CD4-positive, alpha-beta T cell (primary cell): ENCODE measurements at regions not wholly inside any gene's neighbourhood (a gene's known extent, or its start where the extent isn't known, plus 50 kb on each side); places are given as distances from the start of the nearest gene placed in this dataset.

Source experiments
- ATAC-seq: fragments of 200-7000 bp; cut with Tn5 transposase; one replicate; pipeline ENCODE4 v1.10.0; 2022; ENCODE audit warnings: mild to moderate bottlenecking; ENCODE audit not compliant: poor library complexity
- CTCF ChIA-PET: fragments of 350-600 bp; sonication (Branson Sonifier 250); formaldehyde crosslinking; loops from one replicate; lab custom pipeline; 2021; ENCODE audit warnings: antibody characterized with exemption, inconsistent platforms; lab: Charles Lee
- POLR2A ChIA-PET: fragments of 350-600 bp; sonication (Branson Sonifier 250); formaldehyde crosslinking; loops from one replicate; lab custom pipeline; 2021; ENCODE audit warnings: antibody characterized with exemption, inconsistent platforms; lab: Charles Lee
- DNase-seq, 14 experiments: peaks; one replicate each; pipeline ENCODE4 v3.0.0-alpha.2; 2013 to 2020; ENCODE audit warnings: mixed read lengths in 2 of 14
- H3K27ac ChIP-seq, 2 donors: one replicate each; pipeline versions ENCODE4 v1.5.1 to v1.7.0; 2013; ENCODE audit warnings: low read length in 2 of 2, low read depth in 1 of 2, mild to moderate bottlenecking in 1 of 2
- H3K27me3 ChIP-seq, 2 experiments: 1 replicate in 1 of 2; 2 replicates in 1 of 2; pipeline versions ENCODE4 v1.6.1 to v1.7.0; 2013; ENCODE audit warnings: low read length in 2 of 2, control low read depth in 1 of 2, mild to moderate bottlenecking in 1 of 2, moderate library complexity in 1 of 2; ENCODE audit not compliant: insufficient read depth in 2 of 2, control insufficient read depth in 1 of 2
- H3K36me3 ChIP-seq: one replicate; pipeline ENCODE4 v1.6.1; 2013; ENCODE audit warnings: low read length, control low read depth; ENCODE audit not compliant: insufficient read depth
- H3K4me1 ChIP-seq: one replicate; pipeline ENCODE4 v1.6.1; 2013; ENCODE audit warnings: low read length, control low read depth; ENCODE audit not compliant: insufficient read depth
- H3K4me3 ChIP-seq: one replicate; pipeline ENCODE4 v1.5.1; 2013; ENCODE audit warnings: mild to moderate bottlenecking, low read length, moderate library complexity
- H3K9me3 ChIP-seq, 2 experiments: 1 replicate in 1 of 2; 2 replicates in 1 of 2; pipeline versions ENCODE4 v1.6.1 to v1.7.0; 2013; ENCODE audit warnings: low read length in 2 of 2, mild to moderate bottlenecking in 2 of 2, control low read depth in 1 of 2, moderate library complexity in 1 of 2; ENCODE audit not compliant: control insufficient read depth in 1 of 2, insufficient read depth in 1 of 2
- H3K27ac Mint-ChIP-seq: one replicate; pipeline ENCODE4 v1.8.0; 2020; ENCODE audit warnings: mixed read lengths
- H3K27me3 Mint-ChIP-seq: one replicate; pipeline ENCODE4 v1.8.0; 2021; ENCODE audit warnings: mixed read lengths
- H3K36me3 Mint-ChIP-seq: one replicate; pipeline ENCODE4 v1.8.0; 2021; ENCODE audit warnings: low read depth, mixed read lengths
- H3K4me1 Mint-ChIP-seq: one replicate; pipeline ENCODE4 v1.8.0; 2021; ENCODE audit warnings: low read depth, mixed read lengths
- H3K4me3 Mint-ChIP-seq: one replicate; pipeline ENCODE4 v1.8.0; 2020; ENCODE audit warnings: mild to moderate bottlenecking, mixed read lengths
- H3K9me3 Mint-ChIP-seq: one replicate; pipeline ENCODE4 v1.8.0; 2020; ENCODE audit warnings: mixed read lengths
- intact Hi-C, 2 experiments: fragments of 100-400 bp; cut with DNase I in 1 of 2; cut with micrococcal nuclease in 1 of 2; formaldehyde crosslinking; loops; one replicate each; pipeline versions ENCODE4 v1.15.1 to v1.9.0; 2023 to 2025; cut with DNase I, micrococcal nuclease
- TF ChIP-seq, protein P1 (sequence below): fragments of 200-600 bp; IDR thresholded peaks from one replicate; pipeline ENCODE4 v1.8.0; 2022; ENCODE audit warnings: antibody characterized with exemption, mild to moderate bottlenecking

DNA sequence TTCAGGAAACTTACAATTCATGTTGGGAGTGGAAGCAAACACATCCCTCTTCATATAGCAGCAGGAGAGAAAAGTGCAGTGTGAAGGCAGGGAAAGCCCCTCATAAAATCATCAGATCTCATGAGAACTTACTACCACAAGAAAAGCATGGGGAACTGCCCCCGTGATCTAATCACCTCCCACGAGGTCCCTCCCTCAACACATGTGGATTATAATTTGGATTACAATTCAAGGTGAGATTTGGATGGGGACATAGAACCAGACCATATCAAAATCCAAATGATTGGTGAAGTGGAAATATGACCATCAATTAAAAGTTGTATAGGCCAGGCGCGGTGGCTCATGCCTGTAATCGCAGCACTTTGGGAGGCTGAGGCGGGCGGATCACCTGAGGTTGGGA, 1268.0 kb downstream of the JRKL start:
- no peaks in the 10 kb centered on the region for H3K36me3 ChIP-seq
- ATAC-seq (no peak), DNase-seq (no peak)
- Mint-ChIP-seq H3K4me1 (no peaks in the 10 kb centered on the region), H3K4me3 (no peak overlapping the region), H3K27ac (no peak overlapping the region), H3K9me3 (peaks cover 5% of the 10 kb centered on the region), H3K36me3 (no peaks in the 10 kb centered on the region), H3K27me3 (no peaks in the 10 kb centered on the region)
- ChIA-PET POLR2A (no interaction called here), CTCF (no interaction called here)
- TF ChIP-seq, protein P1, sequence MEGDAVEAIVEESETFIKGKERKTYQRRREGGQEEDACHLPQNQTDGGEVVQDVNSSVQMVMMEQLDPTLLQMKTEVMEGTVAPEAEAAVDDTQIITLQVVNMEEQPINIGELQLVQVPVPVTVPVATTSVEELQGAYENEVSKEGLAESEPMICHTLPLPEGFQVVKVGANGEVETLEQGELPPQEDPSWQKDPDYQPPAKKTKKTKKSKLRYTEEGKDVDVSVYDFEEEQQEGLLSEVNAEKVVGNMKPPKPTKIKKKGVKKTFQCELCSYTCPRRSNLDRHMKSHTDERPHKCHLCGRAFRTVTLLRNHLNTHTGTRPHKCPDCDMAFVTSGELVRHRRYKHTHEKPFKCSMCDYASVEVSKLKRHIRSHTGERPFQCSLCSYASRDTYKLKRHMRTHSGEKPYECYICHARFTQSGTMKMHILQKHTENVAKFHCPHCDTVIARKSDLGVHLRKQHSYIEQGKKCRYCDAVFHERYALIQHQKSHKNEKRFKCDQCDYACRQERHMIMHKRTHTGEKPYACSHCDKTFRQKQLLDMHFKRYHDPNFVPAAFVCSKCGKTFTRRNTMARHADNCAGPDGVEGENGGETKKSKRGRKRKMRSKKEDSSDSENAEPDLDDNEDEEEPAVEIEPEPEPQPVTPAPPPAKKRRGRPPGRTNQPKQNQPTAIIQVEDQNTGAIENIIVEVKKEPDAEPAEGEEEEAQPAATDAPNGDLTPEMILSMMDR: no peak
- H3K4me1 ChIP-seq: no peaks in the 10 kb centered on the region
- H3K4me3 ChIP-seq: no peak overlapping the region
- no peaks in the 10 kb centered on the region for H3K27me3 ChIP-seq
- H3K27ac ChIP-seq: no peak overlapping the region
- H3K9me3 ChIP-seq: peaks cover 0 to 7% of the 10 kb centered on the region in 2 experiments
- intact Hi-C loops: no loop called here

DNA sequence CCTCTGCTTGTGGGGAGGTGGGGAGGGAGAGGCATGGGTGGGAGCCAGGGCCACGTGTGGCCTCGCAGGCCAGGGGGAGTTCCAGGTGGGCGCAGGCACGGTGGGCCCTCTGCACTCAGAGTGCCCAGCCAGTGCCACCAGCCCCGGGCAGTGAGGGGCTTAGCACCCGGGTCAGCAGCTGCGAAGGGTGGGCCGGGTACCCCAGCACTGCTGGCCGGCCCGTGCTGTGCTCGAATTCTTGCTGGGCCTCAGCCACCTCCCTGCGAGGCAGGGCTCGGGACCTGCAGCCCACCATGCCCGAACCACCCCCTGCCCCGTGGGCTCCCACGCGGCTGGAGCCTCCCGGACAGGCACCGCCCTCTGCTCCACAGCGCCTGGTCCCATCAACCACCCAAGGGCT, 1277.2 kb downstream of the JRKL start:
- no peak overlapping the region for H3K4me3 Mint-ChIP-seq
- no peaks in the 10 kb centered on the region for H3K4me1 Mint-ChIP-seq
- intact Hi-C loops: no loop called here
- no peak for ATAC-seq
- Histone ChIP-seq H3K9me3 (peaks cover 0 to 18% of the 10 kb centered on the region in 2 experiments), H3K4me1 (no peaks in the 10 kb centered on the region), H3K27me3 (no peaks in the 10 kb centered on the region), H3K4me3 (no peak overlapping the region), H3K27ac (no peak overlapping the region), H3K36me3 (no peaks in the 10 kb centered on the region)
- no peaks in the 10 kb centered on the region for H3K27me3 Mint-ChIP-seq
- H3K36me3 Mint-ChIP-seq: no peaks in the 10 kb centered on the region
- H3K27ac Mint-ChIP-seq: no peak overlapping the region
- ChIA-PET CTCF (no interaction called here), POLR2A (no interaction called here)
- H3K9me3 Mint-ChIP-seq: peaks cover 7% of the 10 kb centered on the region
- TF ChIP-seq, protein P1: no peak
- no peak for DNase-seq

DNA sequence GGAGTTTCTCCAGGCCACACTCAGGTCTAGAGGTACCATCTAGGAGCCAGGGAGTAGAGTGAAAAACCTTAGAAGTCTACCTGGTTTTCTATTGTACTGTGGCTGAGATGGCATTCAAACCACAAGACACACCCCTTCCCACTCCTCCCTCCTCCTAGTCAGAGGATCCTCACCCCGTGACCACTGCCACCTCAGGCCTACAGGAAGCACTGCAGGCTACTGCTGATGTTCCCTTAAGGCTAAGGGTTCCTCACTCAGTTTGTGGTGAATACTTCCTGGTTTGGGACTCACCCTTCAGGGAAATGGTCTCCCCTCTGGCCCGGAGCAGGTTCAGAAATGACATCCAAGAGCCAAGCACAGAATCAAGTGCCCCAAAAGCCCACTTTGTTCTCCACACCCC, 1293.9 kb downstream of the JRKL start:
- Histone ChIP-seq H3K9me3 (no peaks in the 10 kb centered on the region), H3K4me1 (no peaks in the 10 kb centered on the region), H3K36me3 (no peaks in the 10 kb centered on the region), H3K4me3 (no peak overlapping the region), H3K27me3 (no peaks in the 10 kb centered on the region), H3K27ac (no peak overlapping the region)
- POLR2A ChIA-PET: no interaction called here
- intact Hi-C loops: no loop called here
- Mint-ChIP-seq H3K4me3 (no peak overlapping the region), H3K27me3 (no peaks in the 10 kb centered on the region), H3K36me3 (no peaks in the 10 kb centered on the region), H3K9me3 (peaks cover 9% of the 10 kb centered on the region), H3K27ac (no peak overlapping the region), H3K4me1 (no peaks in the 10 kb centered on the region)
- CTCF ChIA-PET: no interaction called here
- DNase-seq: no peak
- TF ChIP-seq, protein P1: no peak
- ATAC-seq: no peak
